GM18909 (cell line): ENCODE measurements at regions not wholly inside any gene's neighbourhood (a gene's known extent, or its start where the extent isn't known, plus 50 kb on each side); places are given as distances from the start of the nearest gene placed in this dataset.
"Not testable (repeated sequence)": the region's sequence is repeated elsewhere in the genome, so short reads cannot be mapped to it uniquely, and the experiment has no call there.

Source experiments
- ATAC-seq: cut with Tn5 transposase; IDR thresholded peaks from one replicate; pipeline ENCODE4 v1.9.1; 2021; ENCODE audit warnings: mild to moderate bottlenecking; ENCODE audit not compliant: unreplicated experiment, poor library complexity

DNA sequence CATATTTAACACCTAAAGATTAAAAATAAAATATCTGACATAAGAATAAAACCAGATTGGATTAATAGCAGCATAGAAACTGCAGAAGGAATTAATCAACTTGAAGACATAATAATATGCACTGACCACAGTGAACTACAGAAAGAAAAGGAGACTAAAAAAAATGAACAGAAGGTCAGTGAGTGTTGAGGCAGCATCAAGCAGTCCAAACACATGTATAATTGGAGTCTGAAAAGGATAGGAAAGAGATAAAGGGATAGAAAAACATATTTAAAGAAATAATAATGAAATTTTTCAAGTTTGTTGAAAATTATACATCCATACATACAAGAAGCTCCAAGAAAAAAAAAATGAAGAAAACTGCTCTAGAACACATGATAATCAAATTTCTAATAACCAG, 756.2 kb downstream of the GATA3 start:
- ATAC-seq, result no peak

GRCh38 chr10:8811201-8811600, 756.7 kb downstream of the GATA3 start:
- no peak for ATAC-seq

- no peak for ATAC-seq
Observed at GRCh38 chr10:8815969-8816368, 761.5 kb downstream of the GATA3 start.

DNA sequence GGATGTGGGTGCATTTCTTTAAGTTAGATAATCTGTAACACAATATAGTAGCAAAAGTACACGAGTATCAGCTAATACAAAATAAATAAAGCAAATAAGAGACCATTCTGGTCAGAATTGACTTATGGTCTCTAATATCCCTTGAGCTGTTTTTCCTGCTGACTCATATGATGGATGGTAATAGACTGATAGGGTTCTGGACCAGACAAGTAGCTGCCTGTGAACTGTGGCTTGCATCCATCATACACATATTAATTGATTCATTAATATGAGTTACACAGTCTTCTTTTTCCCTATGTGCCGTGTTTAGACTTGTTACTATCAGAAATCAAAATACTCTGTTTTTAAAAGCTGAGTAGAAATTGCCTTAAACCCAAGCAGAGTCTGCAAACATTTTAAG, 762.8 kb downstream of the GATA3 start:
- ATAC-seq, result no peak

- no peak for ATAC-seq
Observed at GRCh38 chr10:8825611-8826010, 771.1 kb downstream of the GATA3 start.

- ATAC-seq, result no peak
Observed at GRCh38 chr10:8829592-8829991, 775.1 kb downstream of the GATA3 start.

- ATAC-seq, result no peak
Observed at GRCh38 chr10:8830048-8830447, 775.6 kb downstream of the GATA3 start.

- no peak for ATAC-seq
Observed at GRCh38 chr10:8830876-8831275, 776.4 kb downstream of the GATA3 start.

DNA sequence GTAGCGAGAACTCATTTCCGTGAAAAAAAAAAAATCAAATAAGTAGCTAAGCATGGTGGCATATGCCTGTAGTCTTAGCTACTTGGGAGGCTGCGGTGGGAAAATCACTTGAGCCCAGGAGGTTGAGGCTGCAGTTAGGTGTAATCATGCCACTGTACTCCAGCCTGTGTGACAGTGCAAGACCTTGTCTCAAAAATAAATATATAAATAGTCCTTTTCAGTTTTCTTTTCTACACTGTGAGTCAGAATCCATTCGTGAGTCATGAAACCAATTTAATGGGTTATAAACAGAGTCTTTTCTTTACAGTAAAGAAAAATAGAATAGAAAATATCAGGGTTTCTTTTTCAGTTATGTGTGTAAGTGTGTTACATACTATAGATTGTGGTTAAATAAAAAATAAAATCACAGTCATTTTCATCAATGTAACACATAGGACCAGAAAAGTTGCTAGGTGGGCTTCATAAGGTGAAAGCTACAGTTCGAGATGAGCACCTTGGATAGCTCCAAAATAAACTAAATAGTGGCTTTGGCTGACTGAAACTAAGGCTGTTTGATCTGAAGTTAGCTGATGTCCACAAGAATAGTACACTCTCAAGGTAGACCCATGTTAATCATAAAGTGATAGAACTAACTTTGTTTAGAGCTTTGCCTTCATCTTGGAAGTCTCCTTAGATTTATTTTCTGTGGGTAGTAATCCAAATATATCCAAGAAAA, 781.1 kb downstream of the GATA3 start:
- no peak for ATAC-seq

DNA sequence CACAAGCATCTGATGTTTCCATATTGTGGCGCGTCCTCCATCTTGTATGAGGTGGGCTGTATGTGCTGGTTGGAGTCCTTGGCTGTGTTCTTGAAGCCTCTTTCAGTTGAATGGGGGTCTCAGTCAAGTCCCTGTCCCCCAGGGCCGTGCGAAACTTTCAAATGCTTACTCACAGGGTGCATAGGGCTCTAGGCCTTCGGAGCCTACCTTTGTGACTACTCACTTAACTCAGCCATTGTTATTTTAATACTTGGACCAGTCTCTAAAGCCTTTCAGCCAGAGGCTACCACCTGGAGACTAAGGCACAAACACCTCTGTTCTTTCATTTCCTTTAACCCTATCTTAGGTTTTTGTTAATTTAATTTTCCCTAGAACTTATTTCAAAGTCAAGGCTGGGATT, 785.9 kb downstream of the GATA3 start:
- ATAC-seq, result no peak

GRCh38 chr10:8844141-8844540, 789.7 kb downstream of the GATA3 start:
- ATAC-seq, result no peak

GRCh38 chr10:8852546-8852945, 798.1 kb downstream of the GATA3 start:
- no peak for ATAC-seq

DNA sequence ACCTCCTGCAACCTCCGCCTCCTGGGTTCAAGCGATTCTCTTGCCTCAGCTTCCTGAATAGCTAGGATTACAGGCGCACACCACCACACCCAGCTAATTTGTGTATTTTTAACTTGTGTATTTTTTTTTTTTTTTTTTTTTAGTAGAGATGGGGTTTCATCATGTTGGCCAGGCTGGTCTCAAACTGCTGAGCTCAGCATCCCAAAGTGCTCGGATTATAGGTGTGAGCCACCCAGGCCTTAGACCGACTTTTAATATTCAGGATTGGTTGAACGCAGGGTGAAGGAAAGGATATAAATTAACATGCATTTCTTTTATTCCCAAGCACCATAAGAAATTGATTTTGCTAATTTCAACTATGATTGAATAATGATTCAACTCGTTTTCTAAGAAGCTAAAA, 798.6 kb downstream of the GATA3 start:
- ATAC-seq, result no peak

- not testable (repeated sequence) for ATAC-seq
Observed at GRCh38 chr10:8868924-8869323, 814.4 kb downstream of the GATA3 start.

DNA sequence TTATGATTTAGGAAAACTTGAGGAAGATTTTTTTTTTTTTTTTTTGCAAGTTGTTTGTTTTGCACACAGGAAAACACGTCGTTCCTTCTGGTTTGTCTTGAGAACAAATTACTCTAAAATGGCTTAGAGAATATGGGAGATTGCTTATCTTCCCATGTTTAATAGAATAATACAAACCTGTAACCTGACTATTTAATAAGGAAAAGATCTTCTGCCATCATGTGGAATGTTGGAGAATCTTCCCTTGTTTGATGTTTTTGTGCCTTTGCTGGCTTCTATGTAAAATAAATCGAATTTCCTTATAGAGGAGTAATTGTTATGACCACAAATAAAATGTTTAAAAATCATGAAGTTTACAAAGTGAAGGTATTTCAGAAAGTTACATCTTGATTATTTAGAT, 818.8 kb downstream of the GATA3 start:
- ATAC-seq, result no peak

DNA sequence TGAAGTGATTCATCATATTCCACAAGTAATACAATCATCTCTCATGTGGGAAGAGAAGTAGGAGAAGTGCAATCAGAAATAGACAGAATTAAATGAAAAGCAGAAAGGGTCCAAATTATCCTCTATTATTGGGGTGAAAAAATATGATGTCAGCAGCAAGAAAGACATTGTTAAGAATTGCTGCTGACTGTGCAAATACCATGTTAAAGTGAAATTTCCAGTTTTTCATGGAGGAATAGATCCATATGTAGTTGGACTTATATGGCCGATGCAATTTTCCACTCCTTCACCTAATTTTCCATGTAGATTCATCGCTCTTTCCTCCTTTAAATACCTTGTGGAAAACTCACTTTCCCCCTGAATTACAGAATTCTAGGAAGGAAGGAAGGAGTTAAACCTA, 819.8 kb downstream of the GATA3 start:
- ATAC-seq, result no peak

DNA sequence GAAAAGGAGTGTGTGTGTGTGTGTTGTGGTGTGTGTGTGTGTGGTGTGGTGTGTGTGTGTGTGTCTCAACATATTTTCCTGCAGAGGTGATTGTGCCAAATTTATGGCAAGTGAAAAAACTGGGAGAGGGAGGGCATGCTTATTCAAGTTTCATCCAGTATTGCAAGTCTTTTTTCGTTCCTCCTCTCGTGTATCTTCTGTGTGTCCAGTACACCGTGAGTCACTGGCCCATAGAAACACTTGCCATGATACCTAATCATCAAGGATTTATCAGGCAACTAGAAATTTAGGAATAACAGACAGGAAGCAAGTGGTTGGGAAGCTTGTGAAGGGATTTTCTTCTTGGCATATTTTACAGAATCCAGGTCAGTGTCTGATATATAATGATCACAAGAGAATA, 820.5 kb downstream of the GATA3 start:
- ATAC-seq, result no peak

GRCh38 chr10:8876171-8876570, 821.7 kb downstream of the GATA3 start:
- no peak for ATAC-seq

GRCh38 chr10:8889538-8889937, 835.0 kb downstream of the GATA3 start:
- no peak for ATAC-seq

DNA sequence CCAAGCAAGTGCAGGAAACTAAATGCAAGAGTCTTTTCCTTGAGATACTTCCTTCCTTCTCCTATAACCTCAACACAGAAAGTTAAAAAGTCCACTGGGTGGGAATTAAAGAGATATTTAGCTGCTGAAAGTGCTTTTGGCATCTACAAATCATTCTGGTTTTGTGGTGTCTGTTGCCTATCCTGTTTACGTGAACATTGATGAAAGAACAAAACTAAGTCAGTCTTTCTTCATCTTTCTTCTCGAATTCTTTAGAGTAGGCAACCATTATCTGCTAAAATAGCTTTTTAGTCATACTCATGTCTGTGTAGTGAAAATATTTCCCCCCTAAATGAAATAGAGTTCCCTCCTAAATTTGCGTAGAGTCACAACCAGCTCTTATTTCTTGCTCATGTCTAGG, 838.6 kb downstream of the GATA3 start:
- no peak for ATAC-seq

- no peak for ATAC-seq
Observed at GRCh38 chr10:8894148-8894547, 839.7 kb downstream of the GATA3 start.

DNA sequence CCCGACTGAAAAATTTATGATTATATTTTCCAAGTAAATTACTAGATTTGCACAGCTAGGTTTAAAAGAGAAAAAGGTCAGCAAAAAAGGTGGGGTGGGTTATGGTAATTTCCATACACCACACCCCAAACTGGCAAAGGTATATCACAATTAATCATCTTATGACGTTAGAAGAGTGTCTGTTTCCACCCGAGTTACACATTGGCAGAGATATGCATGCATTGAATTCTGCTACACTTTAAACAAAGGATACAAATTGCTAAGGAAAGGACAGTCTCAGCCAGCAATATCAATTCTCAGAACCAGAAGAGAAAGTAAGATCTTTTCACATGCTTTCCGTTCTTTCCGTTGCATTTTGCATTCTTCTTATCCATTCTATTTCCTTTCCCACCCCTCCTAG, 843.3 kb downstream of the GATA3 start:
- no peak for ATAC-seq
